C1 segment of cervical spinal cord (tissue), 14 donors: ENCODE measurements at regions not wholly inside any gene's neighbourhood (a gene's known extent, or its start where the extent isn't known, plus 50 kb on each side); places are given as distances from the start of the nearest gene placed in this dataset.
"Not testable (repeated sequence)": the region's sequence is repeated elsewhere in the genome, so short reads cannot be mapped to it uniquely, and the experiment has no call there.

Source experiments
- DNase-seq, 14 donors: peaks; one replicate each; lab custom pipeline; 2025; lab: John Stamatoyannopoulos, UW

GRCh38 chr4:91653067-91653466 is 650.7 kb upstream of the GRID2 start:
- no peak for DNase-seq

- DNase-seq, result no peak
Observed at GRCh38 chr4:91681091-91681490, 622.7 kb upstream of the GRID2 start.

GRCh38 chr4:91681544-91681943 is 622.2 kb upstream of the GRID2 start:
- DNase-seq, result no peak

- DNase-seq, result no peak
Observed at GRCh38 chr4:91684955-91685354, 618.8 kb upstream of the GRID2 start.

GRCh38 chr4:91688413-91688812 is 615.4 kb upstream of the GRID2 start:
- DNase-seq, result no peak

GRCh38 chr4:91699691-91700090 is 604.1 kb upstream of the GRID2 start:
- not testable (repeated sequence) for DNase-seq

GRCh38 chr4:91729851-91730250 is 573.9 kb upstream of the GRID2 start:
- no peak for DNase-seq

GRCh38 chr4:91734682-91735081 is 569.1 kb upstream of the GRID2 start:
- no peak for DNase-seq

GRCh38 chr4:91738831-91739230 is 564.9 kb upstream of the GRID2 start:
- not testable (repeated sequence) for DNase-seq

GRCh38 chr4:91746551-91746950 is 557.2 kb upstream of the GRID2 start:
- no peak for DNase-seq

GRCh38 chr4:91751961-91752360 is 551.8 kb upstream of the GRID2 start:
- no peak for DNase-seq

GRCh38 chr4:91754716-91755115 is 549.0 kb upstream of the GRID2 start:
- DNase-seq, result no peak

GRCh38 chr4:91758487-91758886 is 545.3 kb upstream of the GRID2 start:
- DNase-seq, result no peak

- DNase-seq, result no peak
Observed at GRCh38 chr4:91764085-91764484, 539.7 kb upstream of the GRID2 start.

- DNase-seq, result no peak
Observed at GRCh38 chr4:91769912-91770311, 533.9 kb upstream of the GRID2 start.

- DNase-seq, result not testable (repeated sequence)
Observed at GRCh38 chr4:91791631-91792030, 512.1 kb upstream of the GRID2 start.

- no peak for DNase-seq
Observed at GRCh38 chr4:91795947-91796346, 507.8 kb upstream of the GRID2 start.

- DNase-seq, result no peak
Observed at GRCh38 chr4:91812319-91812718, 491.4 kb upstream of the GRID2 start.

GRCh38 chr4:91824773-91825172 is 479.0 kb upstream of the GRID2 start:
- DNase-seq, result no peak

GRCh38 chr4:91826186-91826585 is 477.6 kb upstream of the GRID2 start:
- DNase-seq, result no peak

GRCh38 chr4:91827914-91828313 is 475.9 kb upstream of the GRID2 start:
- DNase-seq, result no peak

GRCh38 chr4:91829531-91829930 is 474.2 kb upstream of the GRID2 start:
- no peak for DNase-seq

GRCh38 chr4:91830681-91831395 is 472.9 kb upstream of the GRID2 start:
- no peak for DNase-seq

GRCh38 chr4:91837608-91838029 is 466.1 kb upstream of the GRID2 start:
- DNase-seq, result no peak
